GM21390 (cell line): ENCODE measurements at regions not wholly inside any gene's neighbourhood (a gene's known extent, or its start where the extent isn't known, plus 50 kb on each side); places are given as distances from the start of the nearest gene placed in this dataset.
"Not testable (repeated sequence)": the region's sequence is repeated elsewhere in the genome, so short reads cannot be mapped to it uniquely, and the experiment has no call there.

Experiments used
- ATAC-seq: cut with Tn5 transposase; IDR thresholded peaks from one replicate; pipeline ENCODE4 v1.9.1; 2021; ENCODE audit not compliant: unreplicated experiment

GRCh38 chr7:150096213-150096994 lies 222.6 kb downstream of the ATP6V0E2 start:
- ATAC-seq, result not testable (repeated sequence)

GRCh38 chr7:150098592-150098991 lies 224.6 kb upstream of the LRRC61 start:
- ATAC-seq, result not testable (repeated sequence)

DNA sequence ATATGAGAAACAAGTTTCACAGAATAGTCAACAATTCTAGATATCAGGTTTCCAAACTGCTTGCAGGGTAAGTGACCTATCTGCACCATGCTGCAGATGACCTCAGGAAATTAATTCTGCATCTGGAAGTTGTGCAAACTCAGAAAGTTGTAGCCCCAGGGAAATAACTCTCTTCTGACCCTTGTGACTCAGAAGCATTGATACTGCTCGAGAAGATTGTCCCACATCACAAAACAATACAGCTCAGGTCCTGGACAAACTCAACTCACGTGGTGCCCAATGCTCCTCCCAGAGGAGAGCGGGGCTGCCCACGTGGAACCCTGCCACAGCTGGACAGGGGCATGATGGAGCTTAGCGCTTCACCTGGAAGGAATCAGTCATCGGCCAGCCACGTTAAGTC lies 221.9 kb upstream of the LRRC61 start:
- ATAC-seq, result not testable (repeated sequence)

DNA sequence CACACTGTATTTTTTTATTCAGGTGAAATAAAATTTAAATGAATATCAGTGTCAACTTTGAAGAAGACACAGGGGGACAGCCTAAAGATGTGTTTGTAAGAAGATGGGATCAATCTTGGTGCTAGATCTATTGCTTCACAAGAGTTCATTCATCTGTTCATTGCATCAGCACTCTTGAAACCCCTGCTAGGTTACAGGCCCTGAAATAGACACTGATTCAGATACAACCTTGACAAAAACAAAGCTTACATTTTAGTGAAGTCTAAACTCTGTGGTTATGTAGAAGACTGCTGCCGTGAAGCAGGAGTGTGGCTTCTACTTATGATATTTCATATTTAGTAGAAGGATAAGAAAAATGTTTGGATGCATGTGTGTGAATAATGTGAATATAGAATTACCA lies 215.9 kb upstream of the LRRC61 start:
- not testable (repeated sequence) for ATAC-seq

DNA sequence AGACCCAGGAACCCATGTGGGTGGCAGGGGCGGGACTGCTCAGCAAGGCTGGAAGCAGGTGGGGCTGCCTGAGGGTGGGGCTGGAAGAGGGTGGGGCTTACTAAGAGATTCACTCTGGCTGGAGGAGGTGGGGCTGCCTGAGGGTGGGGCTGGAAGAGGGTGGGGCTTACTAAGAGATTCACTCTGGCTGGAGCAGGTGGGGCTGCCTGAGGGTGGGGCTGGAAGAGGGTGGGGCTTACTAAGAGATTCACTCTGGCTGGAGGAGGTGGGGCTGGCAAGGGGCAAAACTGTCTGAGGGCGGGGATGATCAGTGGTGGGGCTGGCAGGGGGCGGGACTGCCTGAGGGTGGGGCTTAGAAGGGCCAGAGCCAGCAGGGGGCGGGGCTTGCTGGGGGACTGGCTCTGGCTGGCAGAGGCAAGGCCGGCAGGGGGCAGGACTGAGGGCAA lies 212.8 kb upstream of the LRRC61 start:
- not testable (repeated sequence) for ATAC-seq

DNA sequence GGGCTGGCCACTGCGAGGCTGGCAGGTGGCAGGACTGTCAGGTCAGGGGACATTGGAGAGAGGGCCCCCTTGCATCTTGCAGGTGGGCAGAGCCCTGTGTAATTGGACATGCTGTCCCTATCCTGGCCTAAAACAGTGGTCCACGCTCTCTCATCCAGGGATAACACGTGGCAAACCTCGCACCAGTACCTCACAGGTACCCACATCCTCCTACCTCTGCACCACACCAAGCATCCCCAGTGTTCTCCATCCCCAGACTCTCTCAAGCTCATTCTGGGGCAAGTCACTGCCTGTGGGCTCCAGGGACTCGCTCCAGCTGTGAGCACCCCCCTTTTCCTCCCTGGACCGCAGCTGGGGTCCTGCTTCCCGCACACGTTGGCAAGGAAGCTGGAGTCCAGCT lies 212.3 kb upstream of the LRRC61 start:
- ATAC-seq, result not testable (repeated sequence)

DNA sequence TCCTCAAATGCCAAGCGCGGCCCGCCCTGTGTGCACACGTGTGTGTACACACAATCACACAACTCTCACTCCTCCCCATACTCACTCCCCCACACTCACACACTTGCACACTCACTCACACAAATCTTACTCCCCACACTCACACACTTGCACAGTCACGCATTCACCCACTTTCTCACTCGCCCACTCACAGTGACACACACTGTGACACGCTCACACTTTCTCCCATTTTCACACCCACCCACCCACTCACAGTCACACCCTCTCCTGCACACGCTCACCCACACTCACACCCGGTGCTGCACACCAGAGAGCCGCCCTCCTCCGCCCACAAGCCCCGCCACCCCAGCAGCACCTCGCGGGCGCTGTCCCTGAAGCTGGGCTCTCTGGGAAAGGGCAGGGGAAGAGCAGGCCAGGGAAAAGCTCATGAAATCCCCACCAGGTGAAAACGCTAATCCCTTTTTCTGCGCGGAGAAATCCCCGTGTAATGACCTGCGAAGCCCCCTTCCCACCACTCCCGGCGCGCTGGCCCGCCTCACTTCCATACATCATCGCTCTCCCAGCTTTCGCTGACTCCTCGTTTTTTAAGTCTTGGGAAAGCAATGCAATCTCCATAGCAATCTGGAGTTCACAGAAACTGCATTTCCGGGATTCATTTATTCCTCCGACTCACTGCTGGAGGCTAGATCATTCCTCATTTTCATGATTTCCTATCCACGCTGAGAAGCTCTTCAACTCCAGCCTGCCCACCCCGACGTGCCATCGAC lies 211.6 kb upstream of the LRRC61 start:
- ATAC-seq, result not testable (repeated sequence)

- ATAC-seq, result not testable (repeated sequence)
Measured at GRCh38 chr7:150113301-150113700, 209.9 kb upstream of the LRRC61 start.

DNA sequence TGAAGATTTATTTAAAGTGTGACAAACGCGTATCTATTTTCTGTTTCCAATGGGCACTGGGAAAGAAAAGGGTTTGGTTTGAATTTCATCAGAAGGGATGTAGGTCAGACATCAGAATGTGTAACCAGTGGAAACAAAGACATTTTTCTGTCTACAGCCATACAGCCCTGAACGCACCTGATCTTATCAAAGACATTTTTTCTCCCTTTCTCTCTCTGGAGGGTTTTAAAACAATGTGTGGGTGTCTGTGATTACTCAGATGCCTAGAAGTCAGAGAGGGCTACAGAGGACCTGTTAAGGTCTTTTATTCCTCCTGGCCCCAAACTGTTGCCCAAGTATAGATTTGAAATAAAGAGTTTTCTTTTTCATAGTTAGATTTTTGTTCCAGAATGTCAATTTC lies 208.6 kb upstream of the LRRC61 start:
- not testable (repeated sequence) for ATAC-seq

DNA sequence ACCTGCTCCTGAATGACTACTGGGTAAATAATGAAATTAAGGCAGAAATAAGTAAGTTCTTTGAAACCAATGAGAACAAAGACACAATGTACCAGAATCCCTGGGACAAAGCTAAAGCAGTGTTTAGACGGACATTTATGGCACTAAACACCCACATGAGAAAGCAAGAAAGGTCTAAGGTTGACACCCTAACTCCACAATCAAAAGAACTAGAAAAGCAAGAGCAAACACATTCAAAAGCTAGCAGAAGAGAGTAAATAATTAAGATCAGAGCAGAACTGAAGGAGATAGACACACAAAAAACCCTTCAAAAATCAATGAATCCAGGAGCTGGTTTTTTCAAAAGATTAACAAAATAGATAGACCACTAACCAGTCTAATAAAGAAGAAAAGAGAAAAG lies 203.2 kb upstream of the LRRC61 start:
- not testable (repeated sequence) for ATAC-seq

DNA sequence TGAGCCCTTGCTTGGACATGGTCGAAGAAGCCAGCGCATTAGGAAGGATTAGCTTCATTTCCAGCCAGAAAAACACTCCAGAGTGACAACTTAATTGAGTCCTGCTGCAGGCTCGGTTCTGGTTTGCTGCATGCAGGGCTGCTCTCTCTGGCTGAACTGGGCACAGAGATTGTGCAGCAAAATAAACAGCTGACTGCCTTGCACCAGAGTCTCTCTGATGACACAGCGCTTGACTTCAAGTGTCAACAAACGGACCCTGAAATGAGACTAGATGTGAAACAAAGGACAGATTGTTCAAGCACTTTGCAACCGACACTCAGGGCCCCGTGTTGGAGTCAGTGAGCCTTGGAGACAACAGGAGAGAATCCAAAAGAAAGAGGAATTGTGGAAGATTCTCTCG lies 197.3 kb upstream of the LRRC61 start:
- not testable (repeated sequence) for ATAC-seq

DNA sequence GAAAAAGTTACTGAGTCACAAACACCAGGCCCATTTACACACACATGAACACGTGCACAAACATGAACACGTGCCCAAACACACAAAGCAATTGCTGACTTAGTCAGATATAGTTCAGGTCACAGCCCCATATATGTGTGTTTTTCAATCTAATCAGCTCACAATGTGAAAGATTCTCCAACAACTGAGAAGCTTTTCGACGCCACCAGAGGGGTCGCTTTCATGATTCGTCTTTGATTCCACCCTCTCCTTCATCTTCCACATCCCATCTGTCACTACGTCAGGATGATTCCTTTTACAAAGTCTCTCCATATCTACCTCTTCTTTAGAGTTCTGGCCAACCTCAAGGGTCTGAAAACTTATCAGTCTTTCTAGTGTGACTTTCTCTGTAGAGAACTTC lies 188.7 kb upstream of the LRRC61 start:
- not testable (repeated sequence) for ATAC-seq

GRCh38 chr7:150135620-150136190 lies 187.4 kb upstream of the LRRC61 start:
- ATAC-seq, result not testable (repeated sequence)

DNA sequence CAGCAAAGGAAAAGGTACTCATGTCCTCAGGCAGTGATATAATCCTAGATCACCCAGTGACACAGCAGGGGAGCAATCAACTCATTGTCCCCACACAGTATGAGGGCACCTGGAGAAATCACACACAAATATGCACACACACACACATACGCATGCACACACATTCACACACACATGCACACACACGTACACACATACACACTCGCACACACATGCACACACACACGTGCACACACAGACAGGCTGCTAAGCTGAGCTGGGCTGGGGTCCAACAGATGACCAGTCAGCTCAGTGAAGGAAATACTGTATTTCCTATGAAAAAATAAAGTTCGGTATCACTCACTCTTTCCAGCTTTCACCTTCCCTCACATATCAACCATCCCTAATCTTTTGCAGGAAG lies 183.3 kb upstream of the LRRC61 start:
- not testable (repeated sequence) for ATAC-seq

- not testable (repeated sequence) for ATAC-seq
Measured at GRCh38 chr7:150141525-150142345, 181.4 kb upstream of the LRRC61 start.

- ATAC-seq, result not testable (repeated sequence)
Measured at GRCh38 chr7:150146124-150146523, 177.0 kb upstream of the LRRC61 start.

DNA sequence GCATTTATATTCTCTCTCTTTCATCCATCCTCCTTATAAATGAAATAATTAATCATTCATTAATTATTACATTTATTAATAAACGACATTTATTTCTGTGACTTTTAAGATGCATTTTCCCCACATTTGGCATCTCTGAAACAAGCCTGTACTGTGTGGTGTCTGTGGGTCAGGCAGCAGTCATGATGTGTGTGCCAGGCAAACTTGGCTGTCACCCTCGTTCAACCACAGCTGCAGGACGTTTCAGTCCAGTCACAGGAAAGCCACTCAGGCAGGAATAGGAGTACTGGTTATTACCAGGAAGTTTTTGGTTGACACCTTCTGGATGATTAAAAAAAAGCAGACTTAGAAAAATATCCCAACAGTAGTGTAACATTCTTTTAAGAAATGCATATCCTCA lies 175.6 kb upstream of the LRRC61 start:
- not testable (repeated sequence) for ATAC-seq

- ATAC-seq, result not testable (repeated sequence)
Measured at GRCh38 chr7:150156015-150156414, 167.1 kb upstream of the LRRC61 start.

GRCh38 chr7:150158696-150159095 lies 164.5 kb upstream of the LRRC61 start:
- not testable (repeated sequence) for ATAC-seq

GRCh38 chr7:150169515-150169914 lies 153.6 kb upstream of the LRRC61 start:
- ATAC-seq, result not testable (repeated sequence)
